ENCODE measurements at regions not wholly inside any gene's neighbourhood (a gene's known extent, or its start where the extent isn't known, plus 50 kb on each side); places are given as distances from the start of the nearest gene placed in this dataset.

DNA sequence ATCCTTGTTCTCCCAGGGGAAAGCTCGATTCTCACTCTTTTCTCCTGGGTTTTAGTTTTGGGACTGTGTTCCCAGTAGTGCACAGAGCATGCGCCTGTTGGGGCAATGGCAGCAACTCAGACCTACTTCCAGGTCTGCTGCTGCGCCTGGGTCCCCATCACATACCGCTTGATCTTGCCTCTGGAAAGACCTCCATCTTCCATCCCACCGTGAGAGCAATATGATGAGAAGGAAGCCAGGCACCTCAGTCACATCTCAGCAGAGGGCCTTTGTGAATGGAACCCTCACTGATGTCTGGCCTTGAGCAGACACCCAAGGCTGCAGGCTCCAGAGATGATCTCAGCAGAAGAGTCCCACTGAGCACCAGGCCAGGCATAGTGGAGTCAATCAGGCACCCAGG, 176.8 kb upstream of the ZNF507 start:
- TF ChIP-seq CSDC2 (CRISPR knock-in tag; IDR thresholded peaks at IDR 0.05) (no peak), TOX (CRISPR knock-in tag; IDR thresholded peaks at IDR 0.05; ENCODE audit: borderline replicate concordance) (no peak), ZC3H10 (CRISPR knock-in tag; IDR thresholded peaks at IDR 0.05) (no peak), RARB (CRISPR knock-in tag; IDR thresholded peaks at IDR 0.05) (no peak), PATZ1 (CRISPR knock-in tag; IDR thresholded peaks at IDR 0.05; ENCODE audit: borderline replicate concordance) (no peak), ISL1 (CRISPR knock-in tag; IDR thresholded peaks at IDR 0.05) (no peak), PPARA (CRISPR knock-in tag; IDR thresholded peaks at IDR 0.05; ENCODE audit: borderline replicate concordance) (no peak), ZNF565 (CRISPR knock-in tag; conservative IDR thresholded peaks at IDR 0.05; ENCODE audit: low read depth) (no peak), ESRRG (CRISPR knock-in tag; IDR thresholded peaks at IDR 0.05) (no peak), TCF4 (CRISPR knock-in tag; IDR thresholded peaks at IDR 0.05; ENCODE audit: borderline replicate concordance) (no peak), ARNTL (CRISPR knock-in tag; IDR thresholded peaks at IDR 0.05; ENCODE audit: borderline replicate concordance, low read depth) (no peak), ZFP30 (CRISPR knock-in tag; IDR thresholded peaks at IDR 0.05) (no peak), ZNF8 (CRISPR knock-in tag; IDR thresholded peaks at IDR 0.05) (no peak), CSRNP3 (CRISPR knock-in tag; IDR thresholded peaks at IDR 0.05) (no peak)
- TF ChIP-seq, protein P1, sequence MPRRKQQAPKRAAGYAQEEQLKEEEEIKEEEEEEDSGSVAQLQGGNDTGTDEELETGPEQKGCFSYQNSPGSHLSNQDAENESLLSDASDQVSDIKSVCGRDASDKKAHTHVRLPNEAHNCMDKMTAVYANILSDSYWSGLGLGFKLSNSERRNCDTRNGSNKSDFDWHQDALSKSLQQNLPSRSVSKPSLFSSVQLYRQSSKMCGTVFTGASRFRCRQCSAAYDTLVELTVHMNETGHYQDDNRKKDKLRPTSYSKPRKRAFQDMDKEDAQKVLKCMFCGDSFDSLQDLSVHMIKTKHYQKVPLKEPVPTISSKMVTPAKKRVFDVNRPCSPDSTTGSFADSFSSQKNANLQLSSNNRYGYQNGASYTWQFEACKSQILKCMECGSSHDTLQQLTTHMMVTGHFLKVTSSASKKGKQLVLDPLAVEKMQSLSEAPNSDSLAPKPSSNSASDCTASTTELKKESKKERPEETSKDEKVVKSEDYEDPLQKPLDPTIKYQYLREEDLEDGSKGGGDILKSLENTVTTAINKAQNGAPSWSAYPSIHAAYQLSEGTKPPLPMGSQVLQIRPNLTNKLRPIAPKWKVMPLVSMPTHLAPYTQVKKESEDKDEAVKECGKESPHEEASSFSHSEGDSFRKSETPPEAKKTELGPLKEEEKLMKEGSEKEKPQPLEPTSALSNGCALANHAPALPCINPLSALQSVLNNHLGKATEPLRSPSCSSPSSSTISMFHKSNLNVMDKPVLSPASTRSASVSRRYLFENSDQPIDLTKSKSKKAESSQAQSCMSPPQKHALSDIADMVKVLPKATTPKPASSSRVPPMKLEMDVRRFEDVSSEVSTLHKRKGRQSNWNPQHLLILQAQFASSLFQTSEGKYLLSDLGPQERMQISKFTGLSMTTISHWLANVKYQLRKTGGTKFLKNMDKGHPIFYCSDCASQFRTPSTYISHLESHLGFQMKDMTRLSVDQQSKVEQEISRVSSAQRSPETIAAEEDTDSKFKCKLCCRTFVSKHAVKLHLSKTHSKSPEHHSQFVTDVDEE (CRISPR knock-in tag; IDR thresholded peaks at IDR 0.05) = no peak
- TF ChIP-seq, protein P2, sequence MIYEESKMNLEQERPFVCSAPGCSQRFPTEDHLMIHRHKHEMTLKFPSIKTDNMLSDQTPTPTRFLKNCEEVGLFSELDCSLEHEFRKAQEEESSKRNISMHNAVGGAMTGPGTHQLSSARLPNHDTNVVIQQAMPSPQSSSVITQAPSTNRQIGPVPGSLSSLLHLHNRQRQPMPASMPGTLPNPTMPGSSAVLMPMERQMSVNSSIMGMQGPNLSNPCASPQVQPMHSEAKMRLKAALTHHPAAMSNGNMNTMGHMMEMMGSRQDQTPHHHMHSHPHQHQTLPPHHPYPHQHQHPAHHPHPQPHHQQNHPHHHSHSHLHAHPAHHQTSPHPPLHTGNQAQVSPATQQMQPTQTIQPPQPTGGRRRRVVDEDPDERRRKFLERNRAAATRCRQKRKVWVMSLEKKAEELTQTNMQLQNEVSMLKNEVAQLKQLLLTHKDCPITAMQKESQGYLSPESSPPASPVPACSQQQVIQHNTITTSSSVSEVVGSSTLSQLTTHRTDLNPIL (CRISPR knock-in tag; IDR thresholded peaks at IDR 0.05; ENCODE audit: low read depth) = no peak
- ATAC-seq = no peak

- ATAC-seq = no peak
- TF ChIP-seq ZC3H10 (CRISPR knock-in tag; IDR thresholded peaks at IDR 0.05) (no peak), ESRRG (CRISPR knock-in tag; IDR thresholded peaks at IDR 0.05) (no peak), POU6F1 (CRISPR knock-in tag; IDR thresholded peaks at IDR 0.05; ENCODE audit: borderline replicate concordance, low read depth) (no peak), TCF4 (CRISPR knock-in tag; IDR thresholded peaks at IDR 0.05; ENCODE audit: borderline replicate concordance) (no peak), PATZ1 (CRISPR knock-in tag; IDR thresholded peaks at IDR 0.05; ENCODE audit: borderline replicate concordance) (no peak), CSRNP3 (CRISPR knock-in tag; IDR thresholded peaks at IDR 0.05) (no peak), ZFP3 (CRISPR knock-in tag; IDR thresholded peaks at IDR 0.05) (no peak), RARB (CRISPR knock-in tag; IDR thresholded peaks at IDR 0.05) (no peak), BACH2 (CRISPR knock-in tag; IDR thresholded peaks at IDR 0.05; ENCODE audit: borderline replicate concordance) (no peak), ZNF8 (CRISPR knock-in tag; IDR thresholded peaks at IDR 0.05) (no peak), CSDC2 (CRISPR knock-in tag; IDR thresholded peaks at IDR 0.05) (no peak), GLIS3 (CRISPR knock-in tag; IDR thresholded peaks at IDR 0.05) (no peak)
- TF ChIP-seq, protein P1 (CRISPR knock-in tag; IDR thresholded peaks at IDR 0.05) = no peak
Observed at GRCh38 chr19:32171719-32172151, 173.7 kb upstream of the ZNF507 start.
